IPS-20b (cell line): ENCODE measurements at regions not wholly inside any gene's neighbourhood (a gene's known extent, or its start where the extent isn't known, plus 50 kb on each side); places are given as distances from the start of the nearest gene placed in this dataset.

Experiments used
- H3K27ac ChIP-seq: one replicate; pipeline ENCODE4 v1.5.1; 2013; ENCODE audit warnings: low read length
- H3K27me3 ChIP-seq: 2 replicates; pipeline ENCODE4 v1.6.1; 2013; ENCODE audit warnings: mild to moderate bottlenecking, low read length, inconsistent platforms; ENCODE audit not compliant: insufficient read depth
- H3K36me3 ChIP-seq: 2 replicates; pipeline ENCODE4 v1.6.1; 2013; ENCODE audit warnings: low read depth, mild to moderate bottlenecking, inconsistent platforms, low read length, moderate library complexity; ENCODE audit not compliant: insufficient read depth
- H3K4me1 ChIP-seq: 2 replicates; pipeline ENCODE4 v1.6.1; 2013; ENCODE audit warnings: mild to moderate bottlenecking, control low read depth, inconsistent platforms, low read length, moderate library complexity; ENCODE audit not compliant: insufficient read depth
- H3K4me3 ChIP-seq: 2 replicates; pipeline ENCODE4 v1.5.1; 2013; ENCODE audit warnings: mild to moderate bottlenecking, low read length, inconsistent platforms
- H3K9ac ChIP-seq: 2 replicates; pipeline ENCODE4 v1.6.1; 2013; ENCODE audit warnings: low read depth, mild to moderate bottlenecking, inconsistent platforms, low read length, moderate library complexity
- H3K9me3 ChIP-seq: 2 replicates; pipeline ENCODE4 v1.6.1; 2013; ENCODE audit warnings: mild to moderate bottlenecking, low read depth, low read length, inconsistent platforms; ENCODE audit not compliant: insufficient read depth

DNA sequence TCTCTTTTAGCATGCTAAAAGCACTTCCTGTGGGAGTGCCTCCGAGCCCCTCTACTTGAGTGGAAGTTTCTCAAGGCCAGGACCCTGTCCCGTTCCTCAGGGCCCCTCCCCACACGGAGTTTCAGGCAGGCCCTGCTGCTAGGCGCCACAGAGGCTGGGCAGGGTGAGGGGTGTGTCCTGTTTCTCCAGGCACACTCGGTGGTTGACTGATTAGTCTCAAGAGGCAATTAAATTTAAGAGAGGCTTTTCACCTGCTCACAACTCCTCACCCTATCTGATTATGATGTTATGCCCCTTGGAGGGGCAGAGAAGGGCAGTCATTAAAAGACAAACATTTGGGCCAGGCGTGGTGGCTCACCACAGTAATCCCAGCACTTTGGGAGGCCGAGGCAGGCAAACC lies 160.8 kb upstream of the HAAO start:
- Histone ChIP-seq H3K27ac (no peak overlapping the region), H3K36me3 (no peaks in the 10 kb centered on the region), H3K4me1 (peaks cover 9% of the 10 kb centered on the region; the same call in 1 of the 2 replicates), H3K9me3 (no peaks in the 10 kb centered on the region), H3K27me3 (no peaks in the 10 kb centered on the region), H3K4me3 (no peak overlapping the region), H3K9ac (no peak overlapping the region)

DNA sequence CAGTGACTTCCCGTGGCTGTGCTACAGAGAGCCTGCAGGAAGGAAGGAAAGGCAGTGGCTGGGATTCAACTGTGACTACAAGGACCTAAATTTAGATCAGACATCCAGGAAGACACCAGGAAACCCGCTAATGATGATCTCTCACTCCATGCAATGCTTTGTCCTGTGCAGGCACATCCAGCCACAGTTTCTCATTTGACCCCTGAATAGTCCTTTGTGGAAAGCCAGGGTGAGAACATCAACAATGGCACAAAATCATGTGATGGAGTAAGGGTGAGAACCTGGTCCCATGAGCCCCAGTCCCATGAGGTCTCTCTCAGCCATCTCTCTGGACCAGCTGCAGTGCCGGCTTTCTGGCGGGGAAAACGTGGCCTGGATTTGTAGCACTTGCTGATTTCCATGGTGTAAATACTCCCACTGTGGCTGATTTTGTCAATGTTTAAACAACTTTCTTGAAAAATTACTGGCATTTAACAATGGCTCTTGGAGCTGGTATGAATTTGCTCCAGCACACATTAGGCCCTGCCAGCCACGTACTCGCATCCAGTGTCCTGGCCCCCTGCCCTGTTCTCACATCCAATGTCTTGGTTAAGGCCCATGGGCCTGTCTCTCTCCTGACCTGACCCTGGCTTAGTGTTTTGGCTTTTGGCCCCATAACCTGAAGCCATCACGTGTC lies 159.0 kb upstream of the HAAO start:
- H3K4me3 ChIP-seq: no peak overlapping the region
- H3K27me3 ChIP-seq: no peaks in the 10 kb centered on the region
- no peaks in the 10 kb centered on the region for H3K4me1 ChIP-seq
- H3K27ac ChIP-seq: no peak overlapping the region
- no peak overlapping the region for H3K9ac ChIP-seq
- no peaks in the 10 kb centered on the region for H3K36me3 ChIP-seq
- H3K9me3 ChIP-seq: no peaks in the 10 kb centered on the region

DNA sequence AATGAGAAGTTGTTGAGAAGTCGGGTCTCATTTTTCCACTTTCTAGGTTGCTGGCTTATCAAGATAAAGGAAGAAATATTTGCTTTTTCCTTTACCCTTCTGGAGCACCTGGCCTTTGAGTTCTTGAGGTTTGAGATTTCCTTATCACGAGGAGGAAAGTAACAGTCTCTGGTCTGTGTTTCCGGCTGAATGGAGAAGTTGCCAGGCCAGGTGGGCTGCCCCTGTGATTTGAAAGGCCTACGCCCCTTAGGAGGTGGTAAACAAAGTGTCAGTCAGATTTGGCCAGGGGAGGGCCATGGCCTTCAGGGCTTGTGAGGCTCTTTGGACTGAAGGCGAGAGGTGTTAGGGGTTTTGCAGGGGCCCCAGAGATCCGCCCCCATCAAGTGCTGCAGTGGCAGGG lies 156.7 kb upstream of the HAAO start:
- Histone ChIP-seq H3K27ac (no peak overlapping the region), H3K27me3 (no peaks in the 10 kb centered on the region), H3K9me3 (no peaks in the 10 kb centered on the region), H3K4me3 (no peak overlapping the region), H3K4me1 (no peaks in the 10 kb centered on the region), H3K36me3 (no peaks in the 10 kb centered on the region), H3K9ac (no peak overlapping the region)

DNA sequence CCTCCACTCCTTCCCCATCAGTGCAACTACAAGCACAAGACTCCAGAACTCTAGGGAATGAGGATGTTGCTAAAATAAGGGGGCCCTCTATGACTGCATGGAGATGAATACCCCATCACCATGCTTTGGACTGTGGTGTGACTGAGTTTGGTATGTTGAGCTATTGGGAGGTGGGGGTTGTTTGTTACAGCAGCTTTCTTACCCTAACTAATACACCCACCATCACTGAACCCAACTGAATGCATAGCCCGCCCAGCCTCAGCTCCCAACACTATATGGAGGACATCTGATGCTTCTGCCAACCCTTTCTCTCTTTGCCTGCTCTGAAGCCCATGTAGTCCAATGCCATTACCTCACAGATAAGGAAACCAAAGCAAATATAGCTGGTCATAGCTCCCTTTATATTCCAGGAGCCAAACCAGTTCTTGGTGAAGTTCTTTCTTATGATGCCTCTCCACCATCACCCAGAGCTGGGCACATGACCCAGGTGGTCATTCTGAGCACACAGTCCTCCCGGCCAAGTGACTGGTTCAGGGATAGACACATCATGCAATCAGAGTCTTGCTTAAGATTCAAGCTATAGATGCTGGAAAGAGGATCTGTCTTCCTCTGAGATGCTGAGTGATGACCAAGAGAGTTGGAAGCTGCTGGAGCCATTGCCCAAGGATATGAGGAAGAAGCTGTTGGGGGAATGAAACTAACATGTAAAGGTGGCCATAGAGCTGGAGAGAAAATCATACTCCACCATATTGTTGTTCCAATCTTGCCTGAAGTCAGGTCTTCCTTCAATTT lies 155.6 kb upstream of the HAAO start:
- H3K4me1 ChIP-seq: no peaks in the 10 kb centered on the region
- H3K27me3 ChIP-seq: no peaks in the 10 kb centered on the region
- H3K9me3 ChIP-seq: no peaks in the 10 kb centered on the region
- no peaks in the 10 kb centered on the region for H3K36me3 ChIP-seq
- no peak overlapping the region for H3K9ac ChIP-seq
- H3K4me3 ChIP-seq: no peak overlapping the region
- no peak overlapping the region for H3K27ac ChIP-seq

DNA sequence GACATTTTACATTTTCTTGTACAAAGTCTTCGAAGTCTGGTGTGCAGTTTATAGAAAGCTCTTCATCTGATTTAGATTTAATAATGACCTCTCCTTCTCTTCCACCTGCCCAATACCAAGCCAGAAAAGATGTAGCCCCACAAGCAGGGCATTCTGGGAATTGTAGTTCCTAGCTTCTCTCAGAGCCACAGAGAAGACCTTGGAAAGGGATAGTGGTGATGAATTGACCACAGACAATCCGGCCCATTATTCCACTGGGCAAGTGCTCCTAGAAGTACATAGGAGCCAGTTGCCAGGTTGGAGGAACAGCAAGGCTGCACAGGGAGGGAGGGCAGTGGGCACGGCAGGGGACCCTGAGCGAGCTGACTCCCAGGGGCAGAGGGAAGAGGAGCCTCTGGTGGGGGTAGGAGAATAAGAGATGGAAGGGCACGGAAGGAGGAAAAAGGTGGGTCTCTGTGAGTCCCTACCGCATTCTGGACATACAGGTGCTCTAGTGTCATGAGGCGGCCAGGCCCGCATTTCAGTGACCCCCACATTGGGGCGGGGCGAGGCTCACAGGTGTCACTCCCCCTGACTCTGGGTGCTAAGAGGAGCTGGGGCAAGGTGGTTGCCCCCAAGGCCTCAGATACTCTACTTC lies 152.5 kb upstream of the HAAO start:
- Histone ChIP-seq H3K27me3 (no peaks in the 10 kb centered on the region), H3K36me3 (no peaks in the 10 kb centered on the region), H3K27ac (no peak overlapping the region), H3K9ac (no peak overlapping the region), H3K9me3 (no peaks in the 10 kb centered on the region), H3K4me3 (no peak overlapping the region), H3K4me1 (no peaks in the 10 kb centered on the region)

DNA sequence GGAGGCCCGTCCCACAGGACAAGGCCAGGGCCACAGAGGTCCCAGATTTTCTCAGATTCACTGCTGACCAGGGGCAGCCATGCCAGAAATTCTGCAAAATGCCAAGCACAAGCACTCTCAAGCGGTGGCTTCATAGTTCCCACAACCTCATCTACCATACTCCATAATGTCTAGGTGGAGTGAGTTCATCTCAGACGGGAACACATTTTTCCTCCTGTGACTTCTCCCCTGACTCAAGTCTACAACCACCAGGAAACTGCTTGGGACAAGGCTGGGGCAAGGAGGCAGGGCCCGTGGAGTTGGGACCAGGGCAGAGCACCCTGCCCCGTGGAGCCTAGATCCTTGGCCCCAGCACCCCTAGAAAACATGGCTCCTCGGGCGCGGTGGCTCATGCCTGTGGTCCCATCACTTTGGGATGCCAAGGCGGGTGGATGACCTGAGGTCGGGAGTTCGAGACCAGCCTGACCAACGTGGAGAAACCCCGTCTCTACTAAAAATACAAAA lies 150.7 kb upstream of the HAAO start:
- Histone ChIP-seq H3K27ac (no peak overlapping the region), H3K9ac (no peak overlapping the region), H3K4me1 (no peaks in the 10 kb centered on the region), H3K27me3 (no peaks in the 10 kb centered on the region), H3K4me3 (no peak overlapping the region), H3K36me3 (no peaks in the 10 kb centered on the region), H3K9me3 (no peaks in the 10 kb centered on the region)

DNA sequence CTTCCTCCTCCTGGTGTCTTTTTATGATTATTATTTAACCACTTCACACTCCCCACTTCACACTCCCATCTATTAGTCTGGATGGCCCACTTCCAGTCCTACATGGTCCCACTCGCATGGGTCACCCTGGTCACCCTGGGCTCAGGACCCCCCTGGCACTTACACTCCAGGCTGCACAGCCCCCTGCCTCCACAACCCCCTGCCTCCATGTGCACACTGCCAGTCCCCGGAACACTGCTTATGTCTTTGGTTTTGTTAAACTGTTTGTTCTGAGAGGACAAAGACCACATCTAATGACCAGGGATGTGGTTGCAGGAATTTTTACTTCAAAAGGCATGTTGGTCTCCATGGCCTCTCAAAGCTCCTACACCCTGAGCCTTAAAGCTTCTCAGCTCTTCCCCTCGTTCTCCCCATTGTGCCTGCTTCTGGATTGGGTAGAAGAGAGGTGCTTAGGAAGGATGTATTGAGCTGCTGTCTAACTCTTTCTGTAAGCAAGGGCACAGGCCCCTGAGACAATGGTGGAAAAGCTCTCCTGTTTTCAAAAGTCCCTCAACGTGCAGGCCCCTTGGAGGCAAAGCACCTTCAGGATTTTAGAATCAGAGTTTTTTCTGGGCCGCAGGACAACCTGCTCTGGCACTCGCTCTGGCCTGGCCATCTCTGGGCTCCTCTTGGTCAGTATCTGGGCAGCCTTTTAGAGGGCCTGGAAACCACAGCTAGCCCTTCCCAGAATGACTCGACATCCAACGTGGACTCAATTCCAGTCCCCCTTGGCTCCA lies 150.0 kb upstream of the HAAO start:
- no peak overlapping the region for H3K4me3 ChIP-seq
- H3K9me3 ChIP-seq: no peaks in the 10 kb centered on the region
- no peak overlapping the region for H3K27ac ChIP-seq
- no peaks in the 10 kb centered on the region for H3K36me3 ChIP-seq
- H3K9ac ChIP-seq: no peak overlapping the region
- H3K4me1 ChIP-seq: no peaks in the 10 kb centered on the region
- H3K27me3 ChIP-seq: no peaks in the 10 kb centered on the region

DNA sequence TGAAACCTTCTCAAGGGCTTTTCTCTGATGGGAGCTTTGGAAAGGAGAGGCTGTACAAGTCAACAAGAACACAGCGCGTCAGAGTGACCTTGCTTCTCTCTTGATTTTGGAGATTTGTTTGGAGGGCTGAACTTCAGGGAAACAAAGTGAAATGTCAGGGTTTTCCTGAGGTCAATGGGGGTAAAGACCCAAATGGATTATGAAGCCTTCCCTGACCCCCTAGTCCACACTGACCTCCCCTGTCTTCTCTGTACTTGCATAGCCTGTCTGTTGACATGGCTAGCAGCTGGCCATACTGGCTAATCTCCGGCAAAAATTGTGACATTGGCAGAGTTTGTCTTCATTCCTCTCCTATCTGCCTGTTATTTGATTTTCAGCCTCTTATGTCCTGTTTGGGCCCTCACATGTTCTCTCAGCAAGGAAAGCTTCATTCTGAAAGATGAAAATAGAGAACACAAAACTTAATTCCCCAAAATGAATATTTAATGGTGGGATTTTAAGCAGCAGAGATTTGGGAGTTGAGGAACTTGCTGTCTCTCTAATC lies 149.3 kb upstream of the HAAO start:
- no peak overlapping the region for H3K9ac ChIP-seq
- no peaks in the 10 kb centered on the region for H3K36me3 ChIP-seq
- no peak overlapping the region for H3K27ac ChIP-seq

DNA sequence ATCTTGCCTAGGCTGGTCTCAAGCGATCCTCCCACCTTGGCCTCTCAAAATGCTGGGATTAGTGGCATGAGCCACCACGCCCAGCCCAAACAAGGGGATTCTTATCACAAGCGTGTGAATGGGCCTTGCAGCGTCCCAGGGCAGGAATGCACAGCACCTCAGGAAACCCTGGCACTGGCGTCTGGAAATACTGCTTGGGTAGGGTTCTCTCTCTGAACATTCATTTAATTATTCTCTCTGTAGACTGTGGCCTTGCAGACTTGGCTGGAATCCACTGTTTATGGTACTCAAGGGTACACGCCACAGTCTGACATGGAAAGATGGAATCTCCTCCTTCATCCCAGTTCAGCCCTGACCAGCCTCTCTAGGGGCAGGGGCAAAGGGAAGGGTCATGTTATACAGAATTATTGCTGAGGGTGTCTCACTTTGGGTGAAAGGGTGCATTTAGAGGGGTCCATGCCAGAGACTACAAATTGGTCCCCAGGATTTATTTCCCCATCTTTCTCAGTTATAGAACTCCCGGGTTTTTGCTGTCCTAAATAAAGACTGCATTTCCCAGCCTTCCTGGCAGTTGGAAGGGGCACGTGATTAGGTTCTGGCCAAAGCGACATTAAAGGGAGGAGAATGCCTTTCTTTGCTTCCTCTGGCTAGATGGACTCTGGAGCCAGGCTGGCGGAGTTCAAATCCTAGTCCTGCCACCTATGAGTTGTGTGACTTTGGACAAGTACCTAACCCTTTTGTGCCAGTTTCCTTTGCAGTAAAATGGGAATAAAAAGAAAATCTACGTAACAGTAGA lies 147.2 kb upstream of the HAAO start:
- no peak overlapping the region for H3K4me3 ChIP-seq
- H3K27ac ChIP-seq: no peak overlapping the region
- no peaks in the 10 kb centered on the region for H3K36me3 ChIP-seq
- no peaks in the 10 kb centered on the region for H3K9me3 ChIP-seq
- no peaks in the 10 kb centered on the region for H3K4me1 ChIP-seq
- H3K27me3 ChIP-seq: no peaks in the 10 kb centered on the region
- no peak overlapping the region for H3K9ac ChIP-seq

More for the DNA sequence above, 149.3 kb upstream of the HAAO start:
- Histone ChIP-seq H3K4me3 (no peak overlapping the region), H3K4me1 (no peaks in the 10 kb centered on the region), H3K9me3 (no peaks in the 10 kb centered on the region), H3K27me3 (no peaks in the 10 kb centered on the region)

DNA sequence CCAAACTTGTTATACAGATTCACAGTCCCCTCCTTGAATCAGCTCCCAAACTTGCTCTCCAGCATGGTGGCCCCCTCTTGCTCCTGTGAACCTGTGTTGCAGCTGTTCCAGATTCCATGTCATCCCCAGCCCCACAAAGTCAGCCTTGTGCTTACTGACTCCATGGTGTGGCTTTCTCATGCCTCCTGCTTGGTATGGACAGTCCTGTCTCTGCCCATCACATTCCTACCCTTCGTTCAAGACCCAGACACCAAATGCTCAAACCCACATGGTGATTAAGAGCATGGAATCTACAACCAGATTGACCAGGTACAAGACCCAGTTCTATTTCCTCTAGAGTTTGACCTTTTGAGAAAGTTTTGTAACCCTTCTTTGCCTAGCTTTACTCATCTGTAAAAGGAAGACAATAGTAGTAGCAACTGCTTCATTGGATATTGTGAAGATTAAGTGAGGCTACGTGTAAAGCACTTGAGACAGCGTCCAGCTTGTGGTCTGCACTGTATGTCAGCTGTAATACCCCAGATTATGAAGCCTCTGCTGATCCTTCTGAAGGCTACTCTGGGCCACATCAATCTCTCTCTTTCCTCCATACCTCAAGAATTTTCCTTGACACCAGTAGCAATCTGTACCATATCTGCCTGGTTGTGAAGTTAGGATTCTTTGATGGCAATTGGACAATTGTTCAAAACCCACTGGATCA lies 146.4 kb upstream of the HAAO start:
- no peaks in the 10 kb centered on the region for H3K4me1 ChIP-seq
- no peaks in the 10 kb centered on the region for H3K9me3 ChIP-seq
- no peak overlapping the region for H3K9ac ChIP-seq
- H3K4me3 ChIP-seq: no peak overlapping the region
- H3K36me3 ChIP-seq: no peaks in the 10 kb centered on the region
- no peaks in the 10 kb centered on the region for H3K27me3 ChIP-seq
- no peak overlapping the region for H3K27ac ChIP-seq
